ENCODE measurements at regions not wholly inside any gene's neighbourhood (a gene's known extent, or its start where the extent isn't known, plus 50 kb on each side); places are given as distances from the start of the nearest gene placed in this dataset.
"Not testable (repeated sequence)": the region's sequence is repeated elsewhere in the genome, so short reads cannot be mapped to it uniquely, and the experiment has no call there.

DNA sequence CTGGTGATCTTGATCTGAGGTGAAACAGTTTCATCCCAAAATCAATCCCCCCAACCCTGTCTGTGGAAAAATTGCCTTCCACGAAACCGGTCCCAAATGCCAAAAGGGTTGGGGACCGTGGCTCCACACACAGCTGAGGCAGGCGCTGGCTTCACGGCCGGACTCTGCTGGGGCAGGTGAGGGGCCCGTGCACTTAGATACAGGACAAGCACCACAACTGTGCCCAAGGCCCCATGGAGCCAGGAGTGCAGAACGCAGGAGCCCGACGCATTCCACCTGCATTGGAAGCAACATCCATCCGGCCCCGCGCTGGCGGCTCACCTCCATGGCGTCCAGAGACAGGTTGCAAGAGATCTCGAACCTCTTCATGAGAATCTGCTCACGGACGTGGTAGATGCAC lies 5384.4 kb upstream of the TPTE start:
- H3K9me3 Mint-ChIP-seq; ATAC-seq; H3K36me3 ChIP-seq (ENCODE audit: control insufficient read depth in 2 of 3, insufficient read depth in 3 of 3, low read length in 3 of 3); H3K27ac ChIP-seq (ENCODE audit: low read depth, low read length); H3K4me1 Mint-ChIP-seq; H3K27me3 Mint-ChIP-seq; H3K4me3 ChIP-seq (ENCODE audit: low read length); POLR2A ChIA-PET; H3K27me3 ChIP-seq (ENCODE audit: control insufficient read depth in 2 of 2, insufficient read depth in 2 of 2, low read length in 2 of 2); CTCF ChIA-PET; intact Hi-C loops (cut with micrococcal nuclease); H3K9me3 ChIP-seq (ENCODE audit: control insufficient read depth in 2 of 3, low read length in 3 of 3); H3K27ac Mint-ChIP-seq; H3K4me3 Mint-ChIP-seq; DNase-seq; H3K36me3 Mint-ChIP-seq; H3K4me1 ChIP-seq (ENCODE audit: control insufficient read depth in 2 of 2, insufficient read depth in 2 of 2, low read length in 2 of 2): not testable (repeated sequence)

DNA sequence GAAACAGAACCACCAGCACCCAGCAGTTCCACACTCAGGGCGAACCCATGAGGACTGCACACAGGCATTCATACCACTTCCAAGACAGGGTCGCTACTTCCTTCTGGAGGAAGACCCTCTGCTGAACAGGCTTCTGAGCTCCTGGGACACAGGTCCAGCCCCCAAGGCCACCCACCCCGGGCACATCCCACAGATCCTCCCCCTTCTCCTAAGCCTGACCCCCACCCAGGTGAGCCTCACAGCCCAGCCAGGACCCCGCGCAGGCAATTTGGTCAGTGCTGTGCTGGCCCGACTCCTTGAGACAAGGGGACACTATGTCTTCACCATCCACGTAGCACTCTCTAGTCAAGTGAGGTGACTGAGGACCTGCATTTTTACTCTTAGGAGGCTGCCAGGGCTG lies 5382.7 kb upstream of the TPTE start:
- CTCF ChIA-PET, result not testable (repeated sequence)

DNA sequence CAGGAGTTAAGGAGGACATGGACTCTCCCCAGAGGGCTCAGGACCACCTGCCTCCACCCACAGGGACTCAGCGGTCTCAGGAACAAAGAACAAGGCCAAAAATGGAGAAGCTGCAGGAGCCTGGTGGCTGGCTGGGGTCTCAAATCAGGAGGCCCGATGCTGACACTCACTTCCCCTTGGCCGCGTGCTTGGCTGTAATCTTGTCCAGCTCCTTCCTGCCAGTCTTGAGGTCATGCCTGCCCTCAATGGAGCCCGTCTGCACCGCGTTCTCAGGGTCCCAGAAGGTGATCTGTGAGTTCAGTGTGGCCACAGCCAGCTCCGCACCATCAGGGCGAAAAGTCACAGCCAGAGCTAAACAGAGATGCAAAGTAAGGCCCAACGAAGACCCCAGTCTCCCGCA lies 5381.9 kb upstream of the TPTE start:
- H3K36me3 ChIP-seq (ENCODE audit: control insufficient read depth in 2 of 3, insufficient read depth in 3 of 3, low read length in 3 of 3); H3K4me1 Mint-ChIP-seq; CTCF ChIA-PET; H3K9me3 Mint-ChIP-seq; ATAC-seq; H3K4me1 ChIP-seq (ENCODE audit: control insufficient read depth in 2 of 2, insufficient read depth in 2 of 2, low read length in 2 of 2); H3K27me3 Mint-ChIP-seq; H3K9me3 ChIP-seq (ENCODE audit: control insufficient read depth in 2 of 3, low read length in 3 of 3); intact Hi-C loops (cut with micrococcal nuclease); H3K4me3 Mint-ChIP-seq; H3K36me3 Mint-ChIP-seq; POLR2A ChIA-PET; H3K4me3 ChIP-seq (ENCODE audit: low read length); H3K27me3 ChIP-seq (ENCODE audit: control insufficient read depth in 2 of 2, insufficient read depth in 2 of 2, low read length in 2 of 2); H3K27ac Mint-ChIP-seq; DNase-seq; H3K27ac ChIP-seq (ENCODE audit: low read depth, low read length): not testable (repeated sequence)

More for the DNA sequence above, 5382.7 kb upstream of the TPTE start:
- H3K9me3 Mint-ChIP-seq; H3K27me3 ChIP-seq (ENCODE audit: control insufficient read depth in 2 of 2, insufficient read depth in 2 of 2, low read length in 2 of 2); H3K36me3 Mint-ChIP-seq; H3K4me1 Mint-ChIP-seq; POLR2A ChIA-PET; H3K27ac Mint-ChIP-seq; H3K4me1 ChIP-seq (ENCODE audit: control insufficient read depth in 2 of 2, insufficient read depth in 2 of 2, low read length in 2 of 2); H3K36me3 ChIP-seq (ENCODE audit: control insufficient read depth in 2 of 3, insufficient read depth in 3 of 3, low read length in 3 of 3); DNase-seq; intact Hi-C loops (cut with micrococcal nuclease); H3K27ac ChIP-seq (ENCODE audit: low read depth, low read length); ATAC-seq; H3K9me3 ChIP-seq (ENCODE audit: control insufficient read depth in 2 of 3, low read length in 3 of 3); H3K4me3 ChIP-seq (ENCODE audit: low read length); H3K4me3 Mint-ChIP-seq; H3K27me3 Mint-ChIP-seq: not testable (repeated sequence)

DNA sequence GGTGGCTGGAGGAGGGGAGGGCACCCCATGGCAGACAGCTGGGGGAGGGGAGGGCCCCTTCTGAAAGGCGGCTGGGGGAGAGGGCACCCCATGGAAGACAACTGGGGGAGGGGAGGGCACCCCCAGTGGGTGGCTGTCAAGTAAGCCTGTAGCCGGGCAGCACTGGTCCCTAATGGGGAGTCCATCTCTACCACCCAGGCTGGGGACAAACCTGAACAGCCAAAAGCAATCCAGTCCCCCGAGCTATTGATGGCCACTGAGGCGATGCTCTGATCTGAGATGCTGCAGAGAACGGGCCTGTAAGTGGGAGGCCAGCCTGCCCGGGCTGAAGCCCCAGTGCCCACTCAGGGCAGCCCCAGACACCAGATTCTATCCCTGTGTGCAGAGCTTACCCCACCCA lies 5378.4 kb upstream of the TPTE start:
- H3K27ac Mint-ChIP-seq; H3K4me3 Mint-ChIP-seq; H3K36me3 Mint-ChIP-seq; H3K9me3 Mint-ChIP-seq; H3K4me3 ChIP-seq (ENCODE audit: low read length); H3K27me3 ChIP-seq (ENCODE audit: control insufficient read depth in 2 of 2, insufficient read depth in 2 of 2, low read length in 2 of 2); H3K4me1 ChIP-seq (ENCODE audit: control insufficient read depth in 2 of 2, insufficient read depth in 2 of 2, low read length in 2 of 2); H3K27me3 Mint-ChIP-seq; H3K4me1 Mint-ChIP-seq; POLR2A ChIA-PET; CTCF ChIA-PET; DNase-seq; ATAC-seq; H3K27ac ChIP-seq (ENCODE audit: low read depth, low read length); H3K9me3 ChIP-seq (ENCODE audit: control insufficient read depth in 2 of 3, low read length in 3 of 3); intact Hi-C loops (cut with micrococcal nuclease); H3K36me3 ChIP-seq (ENCODE audit: control insufficient read depth in 2 of 3, insufficient read depth in 3 of 3, low read length in 3 of 3): not testable (repeated sequence)

DNA sequence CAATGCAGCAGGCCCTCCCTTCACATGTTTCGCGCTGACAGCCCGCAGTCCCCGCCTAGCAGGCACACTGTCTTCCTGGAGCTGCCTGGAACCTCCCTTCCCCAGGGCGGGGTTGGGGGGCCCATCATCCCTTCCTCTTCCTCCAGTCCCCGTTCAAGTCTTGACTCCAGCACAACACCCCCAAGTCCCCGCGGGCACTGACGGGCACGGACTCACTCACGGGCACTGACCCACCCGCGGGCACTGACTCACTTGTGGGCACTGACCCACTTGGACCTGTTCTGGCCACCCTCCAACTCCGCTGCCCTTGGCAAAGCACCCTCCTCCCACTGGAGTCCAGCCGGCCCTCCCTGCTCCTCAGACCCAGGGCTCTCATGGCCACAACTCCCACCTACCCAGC lies 5376.7 kb upstream of the TPTE start:
- ATAC-seq; DNase-seq; CTCF ChIA-PET; intact Hi-C loops (cut with micrococcal nuclease); H3K4me1 Mint-ChIP-seq; H3K36me3 ChIP-seq (ENCODE audit: control insufficient read depth in 2 of 3, insufficient read depth in 3 of 3, low read length in 3 of 3); H3K4me1 ChIP-seq (ENCODE audit: control insufficient read depth in 2 of 2, insufficient read depth in 2 of 2, low read length in 2 of 2); H3K4me3 Mint-ChIP-seq; H3K9me3 Mint-ChIP-seq; H3K4me3 ChIP-seq (ENCODE audit: low read length); H3K27ac Mint-ChIP-seq; H3K9me3 ChIP-seq (ENCODE audit: control insufficient read depth in 2 of 3, low read length in 3 of 3); H3K27me3 Mint-ChIP-seq; POLR2A ChIA-PET; H3K27ac ChIP-seq (ENCODE audit: low read depth, low read length); H3K36me3 Mint-ChIP-seq; H3K27me3 ChIP-seq (ENCODE audit: control insufficient read depth in 2 of 2, insufficient read depth in 2 of 2, low read length in 2 of 2): not testable (repeated sequence)

DNA sequence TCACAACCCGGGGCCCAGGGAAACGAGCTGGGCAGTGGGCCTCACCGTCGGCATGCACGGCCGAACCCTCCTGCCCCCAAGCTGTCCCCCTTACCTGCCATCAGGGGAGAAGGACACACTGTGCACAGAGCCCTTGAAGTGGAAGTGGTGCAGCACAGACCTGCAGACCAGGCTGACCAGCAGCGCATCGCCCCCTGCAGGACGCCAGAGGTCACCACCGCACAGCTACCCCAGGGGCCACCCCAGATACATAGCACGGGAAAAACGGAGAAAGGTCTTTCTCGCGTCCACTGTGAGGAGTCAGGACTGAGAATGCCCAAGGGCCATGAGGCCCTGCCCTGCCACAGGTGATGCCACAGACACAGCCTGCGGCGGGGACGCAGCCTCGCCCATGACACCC lies 5373.7 kb upstream of the TPTE start:
- H3K9me3 Mint-ChIP-seq; H3K4me3 ChIP-seq (ENCODE audit: low read length); H3K4me3 Mint-ChIP-seq; H3K27ac Mint-ChIP-seq; DNase-seq; H3K27ac ChIP-seq (ENCODE audit: low read depth, low read length); H3K27me3 ChIP-seq (ENCODE audit: control insufficient read depth in 2 of 2, insufficient read depth in 2 of 2, low read length in 2 of 2); CTCF ChIA-PET; intact Hi-C loops (cut with micrococcal nuclease); ATAC-seq; H3K4me1 ChIP-seq (ENCODE audit: control insufficient read depth in 2 of 2, insufficient read depth in 2 of 2, low read length in 2 of 2); H3K9me3 ChIP-seq (ENCODE audit: control insufficient read depth in 2 of 3, low read length in 3 of 3); H3K36me3 ChIP-seq (ENCODE audit: control insufficient read depth in 2 of 3, insufficient read depth in 3 of 3, low read length in 3 of 3); POLR2A ChIA-PET; H3K4me1 Mint-ChIP-seq; H3K36me3 Mint-ChIP-seq; H3K27me3 Mint-ChIP-seq: not testable (repeated sequence)

DNA sequence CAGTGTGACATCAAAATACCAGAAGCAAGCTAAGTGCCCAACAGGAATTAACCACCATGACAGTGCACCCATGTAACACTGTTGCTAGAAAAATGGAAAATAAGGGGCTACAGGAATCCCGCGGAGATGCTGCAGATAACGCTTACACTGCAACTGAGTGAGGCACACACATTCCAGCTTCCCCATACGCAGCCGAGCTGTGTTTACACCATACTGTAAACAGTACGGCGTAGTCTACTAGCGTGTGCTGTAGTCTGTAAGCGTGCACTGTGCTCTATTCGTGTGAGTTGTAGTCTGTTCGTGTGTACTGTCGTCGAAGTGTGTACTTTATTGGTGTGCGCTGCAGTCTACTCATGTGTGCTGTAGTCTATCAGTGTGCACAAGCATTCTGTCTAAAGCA lies 5372.2 kb upstream of the TPTE start:
- H3K27me3 Mint-ChIP-seq; H3K9me3 ChIP-seq (ENCODE audit: control insufficient read depth in 2 of 3, low read length in 3 of 3); intact Hi-C loops (cut with micrococcal nuclease); DNase-seq; CTCF ChIA-PET; H3K4me3 ChIP-seq (ENCODE audit: low read length); H3K4me1 Mint-ChIP-seq; H3K27ac Mint-ChIP-seq; H3K4me1 ChIP-seq (ENCODE audit: control insufficient read depth in 2 of 2, insufficient read depth in 2 of 2, low read length in 2 of 2); ATAC-seq; H3K27me3 ChIP-seq (ENCODE audit: control insufficient read depth in 2 of 2, insufficient read depth in 2 of 2, low read length in 2 of 2); POLR2A ChIA-PET; H3K9me3 Mint-ChIP-seq; H3K27ac ChIP-seq (ENCODE audit: low read depth, low read length); H3K4me3 Mint-ChIP-seq; H3K36me3 Mint-ChIP-seq; H3K36me3 ChIP-seq (ENCODE audit: control insufficient read depth in 2 of 3, insufficient read depth in 3 of 3, low read length in 3 of 3): not testable (repeated sequence)
